ENCODE measurements at regions not wholly inside any gene's neighbourhood (a gene's known extent, or its start where the extent isn't known, plus 50 kb on each side); places are given as distances from the start of the nearest gene placed in this dataset.

DNA sequence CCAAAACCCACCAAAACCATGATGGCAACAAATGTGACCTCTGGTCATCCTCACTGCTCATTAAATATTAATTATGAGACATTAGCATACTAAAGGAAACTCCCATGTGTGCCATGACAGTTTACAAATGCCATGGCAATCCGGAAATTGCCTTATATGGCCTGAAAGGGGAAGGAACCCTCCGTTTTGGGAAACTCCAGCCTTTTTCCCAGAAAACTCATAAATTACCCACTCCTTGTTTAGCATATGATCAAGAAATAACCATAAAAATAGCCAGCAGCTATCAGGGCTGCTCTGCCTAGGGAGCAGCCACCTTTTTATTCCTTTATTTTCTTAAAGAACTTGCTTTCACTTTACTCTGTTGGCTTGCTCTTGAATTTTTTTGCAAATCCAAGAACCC is 992.7 kb downstream of the NTRK3 start (continued):
- TF ChIP-seq ZBTB49 (tag by site-specific recombination; IDR thresholded peaks at IDR 0.05; ENCODE audit: low read depth) (no peak), ZSCAN30 (tag by site-specific recombination; IDR thresholded peaks at IDR 0.05) (no peak), ZBTB17 (tag by site-specific recombination; IDR thresholded peaks at IDR 0.05) (no peak)

DNA sequence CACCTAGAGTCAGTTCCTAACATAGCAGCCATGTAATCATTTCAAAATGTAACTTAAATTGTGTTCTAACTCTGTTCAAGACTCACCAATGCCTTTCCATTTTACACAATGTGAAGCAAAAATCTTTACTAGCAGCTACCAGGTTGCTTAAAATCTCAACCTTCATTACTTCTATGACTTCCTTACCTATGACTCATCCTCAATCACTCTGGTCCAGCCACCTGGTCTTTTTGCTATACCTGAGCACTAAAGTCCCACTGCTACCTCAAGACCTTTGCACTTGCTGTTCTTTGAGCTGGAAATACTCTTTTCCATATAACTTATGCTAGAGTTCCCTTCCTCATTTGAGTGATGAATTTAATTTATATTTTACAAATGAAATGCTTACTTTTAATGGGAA is 993.2 kb downstream of the NTRK3 start:
- no peaks in the 10 kb centered on the region for H3K36me3 ChIP-seq (ENCODE audit: control insufficient read depth in 2 of 2, insufficient read depth in 1 of 2, low read length in 2 of 2)
- ChIA-PET POLR2A (no interaction called here), CTCF (no interaction called here)
- H3K4me3 ChIP-seq (ENCODE audit: low read depth, low read length), result no peak overlapping the region
- no peak for TF ChIP-seq KLF9 (tag by site-specific recombination; IDR thresholded peaks at IDR 0.05; ENCODE audit: low read depth)
- TF ChIP-seq ZNF830 (tag by site-specific recombination; IDR thresholded peaks at IDR 0.05; ENCODE audit: low read depth), result no peak
- TF ChIP-seq, protein P1, sequence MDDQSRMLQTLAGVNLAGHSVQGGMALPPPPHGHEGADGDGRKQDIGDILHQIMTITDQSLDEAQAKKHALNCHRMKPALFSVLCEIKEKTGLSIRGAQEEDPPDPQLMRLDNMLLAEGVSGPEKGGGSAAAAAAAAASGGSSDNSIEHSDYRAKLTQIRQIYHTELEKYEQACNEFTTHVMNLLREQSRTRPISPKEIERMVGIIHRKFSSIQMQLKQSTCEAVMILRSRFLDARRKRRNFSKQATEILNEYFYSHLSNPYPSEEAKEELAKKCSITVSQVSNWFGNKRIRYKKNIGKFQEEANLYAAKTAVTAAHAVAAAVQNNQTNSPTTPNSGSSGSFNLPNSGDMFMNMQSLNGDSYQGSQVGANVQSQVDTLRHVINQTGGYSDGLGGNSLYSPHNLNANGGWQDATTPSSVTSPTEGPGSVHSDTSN (CRISPR knock-in tag; IDR thresholded peaks at IDR 0.05), result no peak
- no peak for TF ChIP-seq ZNF677 (tag by site-specific recombination; IDR thresholded peaks at IDR 0.05)
- no peak for TF ChIP-seq ZNF530 (tag by site-specific recombination; IDR thresholded peaks at IDR 0.05; ENCODE audit: low read depth)
- no peak for TF ChIP-seq ZNF404 (tag by site-specific recombination; IDR thresholded peaks at IDR 0.05)
- H3K27ac ChIP-seq (ENCODE audit: extremely low read depth, low read depth, low read length), result no peak overlapping the region
- no peaks in the 10 kb centered on the region for H3K4me1 ChIP-seq (ENCODE audit: control insufficient read depth, insufficient read depth, low read length)
- no peaks in the 10 kb centered on the region for H3K9me3 ChIP-seq (ENCODE audit: control insufficient read depth, insufficient read depth, low read depth, low read length)

DNA sequence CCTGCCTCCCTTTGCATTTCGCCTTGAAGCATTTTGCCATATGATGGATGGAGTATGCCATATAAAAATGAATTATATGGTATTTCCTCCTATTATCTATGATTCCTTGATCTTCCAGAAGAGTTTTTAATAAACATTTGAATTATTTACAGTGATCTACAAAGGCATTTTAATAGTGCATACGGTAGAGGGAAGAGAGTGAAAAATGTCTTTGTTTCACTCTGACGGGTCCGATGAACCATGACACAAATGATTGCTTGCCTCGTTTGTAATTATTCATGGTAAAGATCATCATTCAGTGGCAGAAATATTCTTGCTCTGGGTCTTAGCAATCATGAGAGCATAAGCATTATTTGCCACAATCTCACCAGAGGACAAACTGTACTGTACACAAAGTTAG is 1010.9 kb downstream of the NTRK3 start:
- Histone ChIP-seq H3K4me1 (ENCODE audit: control insufficient read depth, insufficient read depth, low read length) (no peaks in the 10 kb centered on the region), H3K27ac (ENCODE audit: extremely low read depth, low read depth, low read length) (no peak overlapping the region), H3K9me3 (ENCODE audit: control insufficient read depth, insufficient read depth, low read depth, low read length) (no peaks in the 10 kb centered on the region), H3K4me3 (ENCODE audit: low read depth, low read length) (no peak overlapping the region), H3K36me3 (ENCODE audit: control insufficient read depth in 2 of 2, insufficient read depth in 1 of 2, low read length in 2 of 2) (no peaks in the 10 kb centered on the region)
- ChIA-PET CTCF (no interaction called here), POLR2A (no interaction called here)
- no peak for TF ChIP-seq OSR2 (tag by site-specific recombination; IDR thresholded peaks at IDR 0.05)
- no peak for TF ChIP-seq AEBP2 (tag by site-specific recombination; IDR thresholded peaks at IDR 0.05; ENCODE audit: borderline replicate concordance)
- no peak for TF ChIP-seq ZNF335 (tag by site-specific recombination; conservative IDR thresholded peaks at IDR 0.05)
- TF ChIP-seq ZNF473 (tag by site-specific recombination; IDR thresholded peaks at IDR 0.05), result no peak
- no peak for TF ChIP-seq MEIS1 (CRISPR knock-in tag; IDR thresholded peaks at IDR 0.05; ENCODE audit: borderline replicate concordance)
- no peak for TF ChIP-seq ZNF843 (tag by site-specific recombination; IDR thresholded peaks at IDR 0.05)
- no peak for TF ChIP-seq ZNF114 (tag by site-specific recombination; IDR thresholded peaks at IDR 0.05)

GRCh38 chr15:87243474-87243873 is 1013.1 kb downstream of the NTRK3 start:
- Histone ChIP-seq H3K4me1 (ENCODE audit: control insufficient read depth, insufficient read depth, low read length) (no peaks in the 10 kb centered on the region), H3K36me3 (ENCODE audit: control insufficient read depth in 2 of 2, insufficient read depth in 1 of 2, low read length in 2 of 2) (no peaks in the 10 kb centered on the region), H3K4me3 (ENCODE audit: low read depth, low read length) (no peak overlapping the region), H3K27ac (ENCODE audit: extremely low read depth, low read depth, low read length) (no peak overlapping the region), H3K9me3 (ENCODE audit: control insufficient read depth, insufficient read depth, low read depth, low read length) (no peaks in the 10 kb centered on the region)
- ChIA-PET POLR2A (no interaction called here), CTCF (interaction anchor here (0.7 kb wide), 1 partner anchor 362 kb away, joined by 3 read pairs; no protein-coding TSS in a partner anchor)
- TF ChIP-seq, protein P2, sequence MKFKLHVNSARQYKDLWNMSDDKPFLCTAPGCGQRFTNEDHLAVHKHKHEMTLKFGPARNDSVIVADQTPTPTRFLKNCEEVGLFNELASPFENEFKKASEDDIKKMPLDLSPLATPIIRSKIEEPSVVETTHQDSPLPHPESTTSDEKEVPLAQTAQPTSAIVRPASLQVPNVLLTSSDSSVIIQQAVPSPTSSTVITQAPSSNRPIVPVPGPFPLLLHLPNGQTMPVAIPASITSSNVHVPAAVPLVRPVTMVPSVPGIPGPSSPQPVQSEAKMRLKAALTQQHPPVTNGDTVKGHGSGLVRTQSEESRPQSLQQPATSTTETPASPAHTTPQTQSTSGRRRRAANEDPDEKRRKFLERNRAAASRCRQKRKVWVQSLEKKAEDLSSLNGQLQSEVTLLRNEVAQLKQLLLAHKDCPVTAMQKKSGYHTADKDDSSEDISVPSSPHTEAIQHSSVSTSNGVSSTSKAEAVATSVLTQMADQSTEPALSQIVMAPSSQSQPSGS (tag by site-specific recombination; IDR thresholded peaks at IDR 0.05; ENCODE audit: low read depth), result no peak
- TF ChIP-seq ZFHX2 (tag by site-specific recombination; conservative IDR thresholded peaks at IDR 0.05) (no peak), ZNF398 (tag by site-specific recombination; IDR thresholded peaks at IDR 0.05) (no peak), ZNF16 (tag by site-specific recombination; IDR thresholded peaks at IDR 0.05; ENCODE audit: low read depth) (no peak), ZNF423 (tag by site-specific recombination; IDR thresholded peaks at IDR 0.05) (no peak), ZNF24 (tag by site-specific recombination; IDR thresholded peaks at IDR 0.05) (no peak)
